B cell (primary cell): ENCODE measurements at regions not wholly inside any gene's neighbourhood (a gene's known extent, or its start where the extent isn't known, plus 50 kb on each side); places are given as distances from the start of the nearest gene placed in this dataset.
"Not testable (repeated sequence)": the region's sequence is repeated elsewhere in the genome, so short reads cannot be mapped to it uniquely, and the experiment has no call there.

Source experiments
- ATAC-seq: fragments of 200-7000 bp; cut with Tn5 transposase; one replicate; pipeline ENCODE4 v1.10.0; 2021; ENCODE audit warnings: low read depth, mild to moderate bottlenecking, moderate number of reproducible peaks, moderate library complexity
- CTCF ChIA-PET: fragments of 350-600 bp; sonication (Branson Sonifier 250); formaldehyde crosslinking; loops from one replicate; lab custom pipeline; 2021; ENCODE audit warnings: antibody characterized with exemption, inconsistent platforms; lab: Charles Lee
- POLR2A ChIA-PET: fragments of 350-600 bp; sonication (Branson Sonifier 250); formaldehyde crosslinking; loops from one replicate; lab custom pipeline; 2021; ENCODE audit warnings: antibody characterized with exemption; lab: Charles Lee
- DNase-seq: peaks from one replicate; pipeline ENCODE4 v3.0.0; 2013
- H2AFZ ChIP-seq: 2 replicates; pipeline ENCODE4 v1.6.1; 2012; ENCODE audit warnings: mild to moderate bottlenecking, low read depth, low read length; ENCODE audit not compliant: insufficient read depth, poor library complexity, severe bottlenecking
- H3K27ac ChIP-seq, 2 donors: 1 replicate in 1 of 2; 2 replicates in 1 of 2; pipeline ENCODE4 v1.5.1; 2012 to 2013; ENCODE audit warnings: low read length in 2 of 2, mild to moderate bottlenecking in 2 of 2, moderate library complexity in 1 of 2
- H3K27me3 ChIP-seq, 4 experiments: fragments of 200-600 bp in 1 of 4; sonication (generic) in 1 of 4; replicated peaks in 1 of 4; 1 replicate in 2 of 4; 2 replicates in 2 of 4; pipeline versions ENCODE4 v1.6.1 to v1.7.0; 2013 to 2016; ENCODE audit warnings: low read length in 3 of 4, mild to moderate bottlenecking in 2 of 4, mixed read lengths in 1 of 4, moderate library complexity in 1 of 4; ENCODE audit not compliant: insufficient read depth in 4 of 4, control insufficient read depth in 3 of 4; ENCODE audit errors: control extremely low read depth in 1 of 4
- H3K36me3 ChIP-seq, 2 experiments: replicated peaks in 1 of 2; 1 replicate in 1 of 2; 2 replicates in 1 of 2; pipeline versions ENCODE4 v1.6.1 to v1.7.1; 2013; ENCODE audit warnings: low read length in 1 of 2; ENCODE audit not compliant: insufficient read depth in 2 of 2, control insufficient read depth in 1 of 2; ENCODE audit errors: control extremely low read depth in 1 of 2, extremely low read depth in 1 of 2
- H3K4me1 ChIP-seq, 2 donors: fragments of 200-600 bp in 1 of 2; sonication (generic) in 1 of 2; 1 replicate in 1 of 2; 2 replicates in 1 of 2; pipeline versions ENCODE4 v1.5.1 to v1.6.1; 2013 to 2017; ENCODE audit warnings: low read length in 2 of 2; ENCODE audit not compliant: control insufficient read depth in 2 of 2, insufficient read depth in 2 of 2
- H3K4me2 ChIP-seq: replicated peaks from 2 replicates; pipeline ENCODE3; 2012; ENCODE audit warnings: mild to moderate bottlenecking, low read depth, low read length; ENCODE audit not compliant: poor library complexity, severe bottlenecking
- H3K4me3 ChIP-seq, 5 experiments: fragments of 200-600 bp in 1 of 5; sonication (generic) in 1 of 5; 1 replicate in 3 of 5; 2 replicates in 2 of 5; pipeline versions ENCODE4 v1.5.1 to v1.7.0; 2011 to 2016; ENCODE audit warnings: low read length in 4 of 5, mild to moderate bottlenecking in 4 of 5, low read depth in 2 of 5, control low read depth in 1 of 5, moderate library complexity in 1 of 5; ENCODE audit not compliant: insufficient read depth in 1 of 5; ENCODE audit errors: control extremely low read depth in 1 of 5, extremely low read depth in 1 of 5
- H3K79me2 ChIP-seq: fragments of 200-600 bp; sonication (generic); one replicate; pipeline ENCODE4 v1.6.0; 2016; ENCODE audit warnings: low read length; ENCODE audit not compliant: control insufficient read depth, insufficient read depth
- H3K9ac ChIP-seq: fragments of 200-600 bp; sonication (generic); 2 replicates; pipeline ENCODE4 v1.6.1; 2017; ENCODE audit warnings: mild to moderate bottlenecking, low read length, moderate library complexity
- H3K9me3 ChIP-seq, 3 donors: one replicate each; pipeline versions ENCODE4 v1.6.1 to v1.7.1; 2013; ENCODE audit warnings: low read length in 2 of 3; ENCODE audit not compliant: control insufficient read depth in 2 of 3, insufficient read depth in 1 of 3; ENCODE audit errors: control extremely low read depth in 1 of 3
- H4K20me1 ChIP-seq: 2 replicates; pipeline ENCODE4 v1.6.0; 2012; ENCODE audit warnings: mild to moderate bottlenecking, low read length; ENCODE audit not compliant: insufficient read depth, control insufficient read depth, poor library complexity, severe bottlenecking
- H3K27ac Mint-ChIP-seq: one replicate; pipeline ENCODE4 v1.8.0; 2021; ENCODE audit warnings: mixed read lengths
- H3K27me3 Mint-ChIP-seq: one replicate; pipeline ENCODE4 v1.8.0; 2021; ENCODE audit warnings: mixed read lengths
- H3K4me1 Mint-ChIP-seq: one replicate; pipeline ENCODE4 v1.8.0; 2021; ENCODE audit warnings: mixed read lengths
- H3K4me3 Mint-ChIP-seq: one replicate; pipeline ENCODE4 v1.8.0; 2021; ENCODE audit warnings: mixed read lengths
- H3K9me3 Mint-ChIP-seq: one replicate; pipeline ENCODE4 v1.8.0; 2022; ENCODE audit warnings: mixed read lengths; ENCODE audit not compliant: insufficient read depth
- CTCF ChIP-seq: fragments of 200-600 bp; IDR thresholded peaks from one replicate; pipeline ENCODE4 v1.8.0; 2022; ENCODE audit warnings: antibody characterized with exemption, mild to moderate bottlenecking
- EZH2 ChIP-seq: IDR thresholded peaks from 2 replicates; pipeline ENCODE4 v1.6.1; 2012; ENCODE audit warnings: borderline replicate concordance, low read depth, mild to moderate bottlenecking, moderate library complexity, low read length; ENCODE audit not compliant: insufficient read depth, poor library complexity, severe bottlenecking
- WGBS: methylation state at CpG from one replicate; pipeline ENCODE4 v1.1.5; 2013; ENCODE audit warnings: missing lambda C conversion rate; ENCODE audit not compliant: insufficient coverage; 5-methylcytosine and 5-hydroxymethylcytosine counted together
- intact Hi-C: fragments of 100-400 bp; cut with micrococcal nuclease; formaldehyde crosslinking; loops from one replicate; pipeline ENCODE4 v1.10.0; 2022

- ChIA-PET CTCF (no interaction called here), POLR2A (no interaction called here)
- no peak overlapping the region for H2AFZ ChIP-seq
- Mint-ChIP-seq H3K4me3 (no peak overlapping the region), H3K27me3 (no peaks in the 10 kb centered on the region), H3K9me3 (no peaks in the 10 kb centered on the region), H3K27ac (no peak overlapping the region), H3K4me1 (no peaks in the 10 kb centered on the region)
- H3K4me3 ChIP-seq = no peak overlapping the region
- no peak overlapping the region for H3K4me2 ChIP-seq
- no peaks in the 10 kb centered on the region for H4K20me1 ChIP-seq
- H3K9ac ChIP-seq = no peak overlapping the region
- TF ChIP-seq CTCF = no peak
- no peak for TF ChIP-seq EZH2
- no peak for DNase-seq
- H3K36me3 ChIP-seq = no peaks in the 10 kb centered on the region
- no peaks in the 10 kb centered on the region for H3K27me3 ChIP-seq
- no peaks in the 10 kb centered on the region for H3K9me3 ChIP-seq
- intact Hi-C loops = no loop called here
- no peak for ATAC-seq
- no peak overlapping the region for H3K27ac ChIP-seq
- H3K4me1 ChIP-seq = no peaks in the 10 kb centered on the region
- no peaks in the 10 kb centered on the region for H3K79me2 ChIP-seq
Measured at GRCh38 chr6:103719545-103719944, 1140.2 kb downstream of the HACE1 start.

- Histone ChIP-seq H3K9ac (no peak overlapping the region), H3K9me3 (no peaks in the 10 kb centered on the region), H3K79me2 (no peaks in the 10 kb centered on the region), H2AFZ (no peak overlapping the region), H3K4me1 (no peaks in the 10 kb centered on the region), H4K20me1 (no peaks in the 10 kb centered on the region), H3K27ac (no peak overlapping the region), H3K4me2 (no peak overlapping the region), H3K36me3 (no peaks in the 10 kb centered on the region), H3K27me3 (no peaks in the 10 kb centered on the region), H3K4me3 (no peak overlapping the region)
- ATAC-seq (no peak), DNase-seq (no peak)
- ChIA-PET CTCF (no interaction called here), POLR2A (no interaction called here)
- no peak overlapping the region for H3K4me3 Mint-ChIP-seq
- no peaks in the 10 kb centered on the region for H3K27me3 Mint-ChIP-seq
- no peak for TF ChIP-seq EZH2
- no peak for TF ChIP-seq CTCF
- intact Hi-C loops = no loop called here
- WGBS = no CpG with 5 or more reads among the region's 2 CpGs
- H3K27ac Mint-ChIP-seq = no peak overlapping the region
- H3K4me1 Mint-ChIP-seq = no peaks in the 10 kb centered on the region
- H3K9me3 Mint-ChIP-seq = no peaks in the 10 kb centered on the region
Measured at GRCh38 chr6:103715269-103715668, 1144.5 kb downstream of the HACE1 start.

DNA sequence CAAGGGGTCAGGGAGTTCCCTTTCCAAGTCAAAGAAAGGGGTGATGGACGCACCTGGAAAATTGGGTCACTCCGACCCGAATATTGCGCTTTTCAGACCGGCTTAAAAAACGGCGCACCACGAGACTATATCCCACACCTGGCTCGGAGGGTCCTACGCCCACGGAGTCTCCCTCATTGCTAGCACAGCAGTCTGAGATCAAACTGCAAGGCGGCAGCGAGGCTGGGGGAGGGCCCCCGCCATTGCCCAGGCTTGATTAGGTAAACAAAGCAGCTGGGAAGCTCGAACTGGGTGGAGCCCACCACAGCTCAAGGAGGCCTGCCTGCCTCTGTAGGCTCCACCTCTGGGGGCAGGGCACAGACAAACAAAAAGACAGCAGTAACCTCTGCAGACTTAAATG lies 1150.5 kb downstream of the HACE1 start:
- H3K79me2 ChIP-seq, H3K9me3 Mint-ChIP-seq, DNase-seq, H3K36me3 ChIP-seq, H3K9ac ChIP-seq, H3K9me3 ChIP-seq, H3K27me3 ChIP-seq, H3K4me3 ChIP-seq, H2AFZ ChIP-seq, H4K20me1 ChIP-seq, H3K4me1 ChIP-seq, H3K27ac Mint-ChIP-seq, H3K4me3 Mint-ChIP-seq, intact Hi-C loops, H3K4me1 Mint-ChIP-seq, CTCF ChIA-PET, H3K27ac ChIP-seq, POLR2A ChIA-PET, H3K27me3 Mint-ChIP-seq, H3K4me2 ChIP-seq, ATAC-seq: not testable (repeated sequence)
- 94% methylated on average over 7 of the region's 15 CpGs for WGBS
